ENCODE measurements at regions not wholly inside any gene's neighbourhood (a gene's known extent, or its start where the extent isn't known, plus 50 kb on each side); places are given as distances from the start of the nearest gene placed in this dataset.
"Not testable (repeated sequence)": the region's sequence is repeated elsewhere in the genome, so short reads cannot be mapped to it uniquely, and the experiment has no call there.

DNA sequence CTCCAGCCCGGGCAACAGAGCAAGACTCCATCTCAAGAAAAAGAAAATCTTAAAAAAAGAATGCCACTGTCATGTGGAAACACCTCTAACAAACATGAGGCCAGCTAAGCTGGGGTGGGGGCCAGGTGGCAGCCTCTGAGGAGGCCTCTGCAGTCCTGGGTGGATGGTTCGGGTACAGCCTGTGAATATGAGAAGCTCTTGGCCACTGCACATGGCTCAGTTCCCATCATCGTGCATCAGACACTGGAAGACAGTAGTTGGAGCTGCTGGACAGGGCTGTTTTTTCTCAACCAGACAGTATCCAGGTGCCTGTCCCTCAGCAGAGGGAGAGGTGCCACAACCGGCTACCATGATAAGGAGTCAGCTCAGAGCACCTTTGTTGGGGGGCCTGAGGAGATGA is 67.9 kb upstream of the PLGLB2 start:
- not testable (repeated sequence) for DNase-seq (ENCODE audit: low spot score)

DNA sequence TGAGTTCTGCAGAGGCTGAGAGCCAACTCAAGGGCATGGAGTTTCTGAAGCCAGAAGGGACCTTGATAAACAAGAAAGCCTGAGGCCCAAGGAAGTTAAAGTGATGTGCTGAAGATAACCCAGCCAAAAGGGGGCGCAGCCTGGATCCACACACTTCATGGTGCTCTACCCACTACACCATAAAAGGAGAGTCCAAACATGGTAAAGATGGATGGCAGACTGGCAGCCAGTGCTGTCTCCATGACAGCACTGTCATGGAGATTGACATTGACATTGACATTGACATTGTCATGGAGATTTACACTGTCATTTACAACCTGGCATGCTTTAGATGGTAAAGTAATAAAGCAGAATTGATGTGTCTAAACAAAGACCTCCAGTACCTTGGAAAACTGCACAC is 67.2 kb upstream of the PLGLB2 start:
- DNase-seq (ENCODE audit: low spot score), result not testable (repeated sequence)

DNA sequence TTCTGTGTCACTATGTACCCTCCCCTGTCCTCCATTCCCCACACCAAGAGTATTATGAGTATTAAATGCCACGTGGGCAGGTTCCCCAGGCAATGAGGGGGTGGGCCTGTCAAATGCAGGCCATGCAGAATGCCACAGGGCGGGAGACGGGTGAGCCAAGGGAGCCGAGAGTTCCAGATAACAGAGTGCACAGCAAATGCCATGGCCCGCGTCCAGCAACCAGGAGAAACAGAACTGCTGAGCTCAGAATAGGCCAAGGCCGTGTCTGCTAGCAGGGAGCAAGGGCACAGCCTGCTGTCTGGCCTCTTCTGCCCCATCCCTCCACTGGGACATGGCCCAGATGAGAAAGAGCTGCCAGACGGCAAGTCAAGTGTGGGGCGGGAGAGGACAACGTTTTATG is 64.4 kb upstream of the PLGLB2 start:
- DNase-seq (ENCODE audit: low spot score), result not testable (repeated sequence)

DNA sequence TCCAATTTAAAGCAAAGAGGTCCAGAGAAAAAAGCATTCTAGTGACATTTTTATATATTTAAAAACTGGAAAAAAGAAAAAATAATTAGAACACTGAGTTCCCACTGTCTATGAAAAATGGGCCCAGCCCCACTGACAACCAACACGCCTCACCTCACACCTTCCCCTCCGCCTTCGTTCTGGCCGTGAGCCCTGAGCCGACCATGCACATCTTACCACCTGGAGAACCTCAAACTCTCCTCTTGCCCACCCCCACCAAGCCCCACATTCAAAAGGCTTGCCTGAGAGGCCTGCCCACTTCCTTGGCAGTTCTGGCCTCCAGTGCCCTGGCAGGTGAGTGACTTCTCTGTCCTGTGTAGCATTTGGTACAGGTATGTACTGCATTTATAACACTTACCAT is 63.9 kb upstream of the PLGLB2 start:
- DNase-seq (ENCODE audit: low spot score), result not testable (repeated sequence)

DNA sequence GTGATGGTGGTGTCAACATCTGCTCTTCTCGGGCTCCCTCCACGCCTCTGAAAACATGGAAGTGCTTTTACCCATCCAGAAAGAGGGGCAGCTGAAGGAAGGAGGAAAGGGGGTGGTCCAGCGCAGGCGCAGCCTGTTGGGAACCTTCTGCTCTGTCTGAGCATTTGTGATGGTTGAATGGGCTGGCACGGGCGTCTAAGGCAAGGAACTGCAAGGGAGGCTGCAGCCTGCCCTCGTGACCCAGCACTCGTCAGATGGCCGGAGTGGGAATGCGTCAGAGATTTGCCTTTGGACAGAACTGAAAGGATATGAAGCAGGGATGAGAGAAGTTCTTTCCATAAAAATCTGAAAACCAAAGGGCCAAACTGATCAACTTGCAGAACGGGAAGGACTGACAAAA is 62.3 kb upstream of the PLGLB2 start:
- not testable (repeated sequence) for DNase-seq (ENCODE audit: low spot score)

DNA sequence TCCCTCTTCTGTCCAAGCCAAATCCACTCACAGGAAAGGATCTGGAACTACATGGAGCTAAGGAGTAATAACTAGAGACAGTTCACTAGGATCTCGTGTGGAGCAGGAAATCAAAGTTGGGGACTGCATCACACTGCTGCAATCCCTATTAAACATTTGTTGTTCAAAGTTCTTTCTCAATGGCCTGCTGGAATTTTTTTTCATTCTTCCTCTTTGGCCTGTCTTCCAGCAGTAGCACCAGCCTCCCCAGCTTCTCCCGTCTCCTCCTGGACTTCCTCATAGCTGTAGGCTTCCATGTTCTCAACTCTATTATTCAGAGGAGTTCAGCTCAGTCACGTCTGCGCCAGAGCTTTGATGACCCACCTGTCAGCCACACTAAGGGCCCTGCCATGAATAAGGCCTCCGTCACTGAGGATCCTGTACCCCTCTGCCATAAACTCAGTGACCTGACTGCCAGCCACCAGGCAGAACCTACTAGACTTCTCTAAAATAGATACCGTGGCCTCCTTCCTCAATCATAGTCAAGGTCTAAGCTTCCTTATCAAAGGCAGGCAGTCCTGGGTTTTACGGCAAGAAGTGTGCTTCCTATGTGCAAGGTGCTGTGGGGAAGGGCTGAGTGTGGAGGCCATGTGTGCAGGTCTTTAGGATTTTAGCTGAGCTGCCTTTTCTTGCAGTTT is 60.9 kb upstream of the PLGLB2 start:
- not testable (repeated sequence) for DNase-seq (ENCODE audit: low spot score)

DNA sequence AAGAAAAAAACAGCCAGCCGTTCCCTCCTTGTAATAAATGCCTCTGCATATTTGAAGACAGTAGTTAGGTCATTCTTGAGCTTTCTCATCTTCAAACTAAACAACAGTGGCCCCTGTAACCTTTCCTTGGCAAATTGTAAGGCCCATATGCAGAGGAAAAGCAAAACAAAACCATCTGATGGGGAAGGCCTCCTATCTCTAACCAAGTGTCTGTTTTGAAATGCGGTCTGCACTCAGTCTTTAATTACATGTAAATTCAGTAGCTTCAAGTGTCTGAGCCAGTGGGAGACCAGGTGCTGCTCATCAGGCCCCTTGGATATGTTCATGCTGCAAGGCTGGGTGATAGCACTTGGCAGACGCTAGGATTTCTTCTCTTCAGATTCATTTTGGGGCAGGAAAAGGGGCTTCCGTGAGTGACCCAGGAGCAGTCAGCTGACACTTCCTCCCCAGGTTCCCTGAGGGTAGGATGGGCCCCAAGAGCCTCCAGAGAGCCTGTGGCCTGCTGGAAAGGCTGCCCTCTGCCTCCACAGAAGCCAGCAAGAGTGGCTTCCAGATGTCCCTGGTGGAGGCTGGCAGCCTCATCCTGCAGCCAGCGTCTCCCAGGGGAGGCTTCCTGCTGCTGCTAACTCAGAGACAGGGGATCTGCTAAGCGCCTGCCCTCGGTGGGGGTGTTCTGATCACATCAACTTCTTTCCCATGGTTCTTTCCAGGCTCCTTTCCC is 60.2 kb upstream of the PLGLB2 start:
- DNase-seq (ENCODE audit: low spot score), result not testable (repeated sequence)

DNA sequence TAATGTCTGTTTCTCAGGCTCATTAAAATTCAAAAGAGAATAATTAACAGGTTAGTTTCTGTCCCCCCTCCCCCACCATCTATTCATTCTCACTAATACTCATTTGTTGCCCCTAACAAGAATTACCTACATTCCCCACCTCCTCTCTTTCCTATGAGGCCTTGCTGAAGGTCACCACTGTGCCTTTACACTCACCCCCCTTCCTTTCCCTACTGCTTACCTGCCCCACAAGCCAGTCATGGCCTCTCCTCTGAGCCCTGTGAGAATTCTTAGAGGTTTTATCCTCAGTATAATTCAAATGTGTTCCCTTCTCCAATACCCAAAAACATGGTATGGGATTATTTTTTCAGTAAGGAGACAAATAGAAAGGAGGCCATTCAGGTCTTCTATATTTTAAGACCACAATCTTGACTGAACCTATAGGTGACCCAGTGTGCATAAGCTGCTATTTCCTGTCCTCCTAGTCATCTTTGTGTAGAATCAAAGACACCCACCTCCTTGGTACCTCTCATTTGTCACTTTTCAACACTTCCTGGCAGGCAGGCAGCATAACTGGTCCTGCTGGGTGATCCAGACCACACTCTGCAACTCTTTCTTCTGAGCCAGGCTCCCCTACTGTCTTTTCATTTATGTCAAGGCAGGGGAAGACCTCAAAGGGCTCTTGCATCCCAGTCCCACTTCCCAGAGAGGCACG is 55.8 kb upstream of the PLGLB2 start:
- DNase-seq (ENCODE audit: low spot score), result not testable (repeated sequence)

DNA sequence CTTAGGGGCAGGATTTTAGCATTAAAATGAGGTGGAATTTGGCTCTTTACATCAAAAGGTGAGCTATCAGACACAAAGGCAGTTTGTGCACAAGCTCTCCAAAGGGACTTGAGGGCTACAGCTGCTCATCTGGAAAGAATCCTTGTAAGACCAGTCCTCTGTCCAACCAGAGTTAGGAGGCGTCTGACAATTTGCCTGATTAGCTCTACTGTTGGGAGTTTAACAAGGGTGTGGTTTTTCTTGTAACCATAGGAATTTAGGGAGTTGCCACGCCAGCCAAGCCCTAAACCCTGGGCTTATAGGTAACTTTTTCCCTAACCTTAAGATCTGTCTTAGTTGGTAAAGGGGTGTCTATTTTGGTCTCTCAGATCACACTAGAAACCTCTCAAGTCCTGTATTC is 55.0 kb upstream of the PLGLB2 start:
- not testable (repeated sequence) for DNase-seq (ENCODE audit: low spot score)

DNA sequence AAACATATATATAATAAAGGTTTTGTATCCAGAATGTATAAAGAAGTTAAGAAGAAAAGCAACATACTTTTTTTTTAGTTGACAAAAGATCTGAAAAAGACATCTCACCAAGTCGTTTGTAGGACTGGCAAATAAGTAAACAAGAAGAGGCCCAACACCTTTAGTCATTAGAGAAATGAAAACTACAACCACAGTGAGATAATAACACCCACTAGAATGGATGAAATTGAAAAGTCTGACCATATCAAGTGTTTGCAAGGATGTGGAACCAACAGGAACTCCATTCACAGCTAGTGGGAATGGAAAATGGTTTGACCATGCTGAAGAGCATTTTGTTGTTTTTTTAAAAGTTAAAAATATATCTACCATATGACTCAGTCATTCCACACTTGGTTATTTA is 54.0 kb upstream of the PLGLB2 start:
- not testable (repeated sequence) for DNase-seq (ENCODE audit: low spot score)

DNA sequence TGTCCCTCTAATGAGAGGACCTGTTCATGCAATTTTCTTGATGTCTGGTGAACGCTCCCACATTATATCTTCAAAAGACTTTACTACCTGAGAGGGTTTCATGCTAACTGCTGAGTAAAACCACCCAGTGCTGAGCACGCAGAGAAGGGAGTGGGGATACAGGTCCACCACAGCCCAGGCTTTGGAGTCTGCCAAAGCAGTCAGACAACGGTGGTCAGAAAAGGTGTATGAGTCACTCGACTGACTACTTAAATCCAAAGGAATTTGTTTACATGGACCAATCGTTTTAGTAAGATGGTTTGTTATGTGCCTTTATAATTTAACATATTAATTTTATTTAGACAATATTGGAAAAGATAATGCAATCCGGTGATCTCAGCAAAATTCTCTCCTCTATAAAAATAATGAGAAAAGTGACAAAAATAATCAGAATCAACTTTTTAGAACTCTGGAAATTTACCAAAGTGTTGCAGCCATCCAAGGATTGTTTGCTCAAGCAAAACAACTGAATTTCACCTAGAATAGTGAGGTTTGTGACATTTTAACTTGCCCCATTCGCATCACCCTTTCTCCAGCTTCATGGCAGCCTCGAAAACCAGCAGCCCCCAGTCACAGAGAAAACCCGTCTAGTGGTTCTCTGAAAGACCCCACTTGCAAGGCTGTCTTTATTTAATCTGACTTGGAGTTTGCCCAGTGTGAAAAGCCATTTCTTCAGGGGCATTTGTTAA is 52.1 kb upstream of the PLGLB2 start:
- DNase-seq (ENCODE audit: low spot score), result not testable (repeated sequence)
